HCT116 (cell line): ENCODE measurements at regions not wholly inside any gene's neighbourhood (a gene's known extent, or its start where the extent isn't known, plus 50 kb on each side); places are given as distances from the start of the nearest gene placed in this dataset.

Experiments used
- CBX3 ChIP-seq: IDR thresholded peaks from 2 replicates; pipeline ENCODE4 v1.6.1; 2012; ENCODE audit warnings: low read depth
- CTCF ChIP-seq, 3 experiments: fragments of 200-600 bp in 1 of 3; sonication (generic) in 1 of 3; IDR thresholded peaks in 2 of 3; conservative IDR thresholded peaks in 1 of 3; 2 replicates each; pipeline ENCODE4 v1.5.1; 2012 to 2017; ENCODE audit warnings: low read depth in 2 of 3, low read length in 2 of 3, antibody characterized with exemption in 1 of 3, borderline replicate concordance in 1 of 3, control low read depth in 1 of 3, mild to moderate bottlenecking in 1 of 3, mixed read lengths in 1 of 3, mixed run types in 1 of 3, moderate library complexity in 1 of 3; ENCODE audit not compliant: insufficient read depth in 1 of 3
- EZH2 ChIP-seq: fragments of 200-600 bp; sonication (generic); IDR thresholded peaks from 2 replicates; pipeline ENCODE4 v1.6.1; 2017; ENCODE audit warnings: antibody characterized with exemption, mixed run types
- JUND ChIP-seq: IDR thresholded peaks from 2 replicates; pipeline ENCODE4 v1.6.1; 2012
- POLR2AphosphoS5 ChIP-seq: IDR thresholded peaks from 2 replicates; pipeline ENCODE4 v1.6.1; 2011; ENCODE audit warnings: mild to moderate bottlenecking, low read depth, low read length, moderate library complexity
- RAD21 ChIP-seq: IDR thresholded peaks from 2 replicates; pipeline ENCODE4 v1.6.1; 2012; ENCODE audit warnings: low read depth, mild to moderate bottlenecking

- TF ChIP-seq POLR2AphosphoS5 (no peak), CTCF (IDR thresholded peaks at IDR 0.05 in 2 of 3, conservative IDR thresholded peaks at IDR 0.05 in 1 of 3; ENCODE audit: borderline replicate concordance in 1 of 3, insufficient read depth in 1 of 3, low read depth in 2 of 3, low read length in 2 of 3) (no peak), RAD21 (no peak), CBX3 (no peak), EZH2 (no peak), JUND (no peak)
Measured at GRCh38 chr13:97758317-97758716, 195.2 kb upstream of the IPO5 start.
